Upper lobe of left lung (tissue), 6 donors: ENCODE measurements at regions not wholly inside any gene's neighbourhood (a gene's known extent, or its start where the extent isn't known, plus 50 kb on each side); places are given as distances from the start of the nearest gene placed in this dataset.

Source experiments
- ATAC-seq, 2 donors: fragments of 200-7000 bp; cut with Tn5 transposase; one replicate each; pipeline ENCODE4 v1.9.1; 2022; ENCODE audit warnings: mild to moderate bottlenecking in 2 of 2, moderate library complexity in 2 of 2; ENCODE audit not compliant: low FRiP score in 2 of 2
- DNase-seq, 2 donors: peaks; one replicate each; pipeline ENCODE4 v3.0.0-alpha.2; 2019 to 2020
- H3K27ac ChIP-seq, 4 donors: fragments of 200-600 bp; sonication (generic); one replicate each; pipeline ENCODE4 v1.5.1; 2016 to 2019
- H3K27me3 ChIP-seq, 4 donors: fragments of 200-600 bp; sonication (generic); one replicate each; pipeline ENCODE4 v1.5.1; 2017 to 2019
- H3K36me3 ChIP-seq, 4 donors: fragments of 200-600 bp; sonication (generic); one replicate each; pipeline ENCODE4 v1.5.1; 2016 to 2019
- H3K4me1 ChIP-seq, 4 donors: fragments of 200-600 bp; sonication (generic); one replicate each; pipeline ENCODE4 v1.5.1; 2018 to 2019
- H3K4me3 ChIP-seq, 4 donors: fragments of 200-600 bp; sonication (generic); one replicate each; pipeline ENCODE4 v1.5.1; 2017 to 2019; ENCODE audit warnings: mild to moderate bottlenecking in 2 of 4, moderate library complexity in 1 of 4
- H3K9me3 ChIP-seq, 4 donors: fragments of 200-600 bp; sonication (generic); one replicate each; pipeline ENCODE4 v1.5.1; 2018 to 2019
- EP300 ChIP-seq, 4 donors: sonication (generic); formaldehyde crosslinking; IDR thresholded peaks; one replicate each; pipeline ENCODE4 v1.5.1; 2017; ENCODE audit warnings: antibody characterized with exemption in 4 of 4, control low read depth in 2 of 4
- POLR2A ChIP-seq, 4 donors: fragments of 450-650 bp; IDR thresholded peaks; one replicate each; pipeline ENCODE4 v1.5.1; 2016 to 2017; ENCODE audit warnings: antibody characterized with exemption in 4 of 4, mild to moderate bottlenecking in 2 of 4
- POLR2AphosphoS5 ChIP-seq, 2 donors: sonication (generic); formaldehyde crosslinking; IDR thresholded peaks; one replicate each; pipeline ENCODE4 v1.5.1; 2017; ENCODE audit warnings: antibody characterized with exemption in 2 of 2
- WGBS, 2 donors: methylation state at CpG; one replicate each; pipeline ENCODE4 v1.1.5; 2017 to 2018; 5-methylcytosine and 5-hydroxymethylcytosine counted together
- TF ChIP-seq, protein P1 (sequence below), 6 experiments: fragments of 450-650 bp in 4 of 6; fragments of 200-600 bp in 2 of 6; sonication (generic) in 2 of 6; IDR thresholded peaks; one replicate each; pipeline ENCODE4 v1.5.1; 2016 to 2019; ENCODE audit warnings: antibody characterized with exemption in 6 of 6
- donor health status: DM: no; HTN: no; CAD: no; lungs with moderate emphysema.
- donor health status: DM: no; HTN: yes; CAD: no; lungs with severe emphysema.

DNA sequence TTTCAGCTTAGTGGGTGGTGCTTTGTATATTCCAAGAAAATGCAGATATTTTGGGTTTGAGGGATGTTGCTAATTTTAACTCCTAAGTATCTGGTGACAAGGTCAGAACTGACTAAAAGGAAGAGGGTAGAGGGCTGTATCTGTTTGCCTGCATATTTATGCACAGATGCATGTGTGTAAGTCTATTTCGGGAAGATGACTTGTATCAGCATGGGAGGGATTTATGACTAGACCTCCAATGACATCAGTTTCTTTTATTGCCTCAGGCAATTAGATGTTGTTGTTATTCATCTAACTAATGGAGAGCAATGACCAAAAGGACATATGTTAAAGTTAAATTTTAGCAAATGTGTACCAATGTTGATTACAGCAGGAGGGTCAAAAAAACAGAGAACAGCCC lies 734.3 kb downstream of the QKI start:
- no peaks in the 10 kb centered on the region for H3K36me3 ChIP-seq
- no peaks in the 10 kb centered on the region for H3K9me3 ChIP-seq
- H3K27ac ChIP-seq: no peak overlapping the region
- 80 to 100% methylated on average over 1 of the region's 1 CpG for WGBS, 2 donors
- no peaks in the 10 kb centered on the region for H3K27me3 ChIP-seq
- no peak overlapping the region for H3K4me3 ChIP-seq
- DNase-seq (no peak), ATAC-seq (no peak)
- TF ChIP-seq EP300 (IDR thresholded peaks at IDR 0.05) (no peak), POLR2A (IDR thresholded peaks at IDR 0.05) (no peak), POLR2AphosphoS5 (IDR thresholded peaks at IDR 0.05) (no peak)
- TF ChIP-seq, protein P1, sequence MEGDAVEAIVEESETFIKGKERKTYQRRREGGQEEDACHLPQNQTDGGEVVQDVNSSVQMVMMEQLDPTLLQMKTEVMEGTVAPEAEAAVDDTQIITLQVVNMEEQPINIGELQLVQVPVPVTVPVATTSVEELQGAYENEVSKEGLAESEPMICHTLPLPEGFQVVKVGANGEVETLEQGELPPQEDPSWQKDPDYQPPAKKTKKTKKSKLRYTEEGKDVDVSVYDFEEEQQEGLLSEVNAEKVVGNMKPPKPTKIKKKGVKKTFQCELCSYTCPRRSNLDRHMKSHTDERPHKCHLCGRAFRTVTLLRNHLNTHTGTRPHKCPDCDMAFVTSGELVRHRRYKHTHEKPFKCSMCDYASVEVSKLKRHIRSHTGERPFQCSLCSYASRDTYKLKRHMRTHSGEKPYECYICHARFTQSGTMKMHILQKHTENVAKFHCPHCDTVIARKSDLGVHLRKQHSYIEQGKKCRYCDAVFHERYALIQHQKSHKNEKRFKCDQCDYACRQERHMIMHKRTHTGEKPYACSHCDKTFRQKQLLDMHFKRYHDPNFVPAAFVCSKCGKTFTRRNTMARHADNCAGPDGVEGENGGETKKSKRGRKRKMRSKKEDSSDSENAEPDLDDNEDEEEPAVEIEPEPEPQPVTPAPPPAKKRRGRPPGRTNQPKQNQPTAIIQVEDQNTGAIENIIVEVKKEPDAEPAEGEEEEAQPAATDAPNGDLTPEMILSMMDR (IDR thresholded peaks at IDR 0.05): no peak
- peaks cover 0 to 6% (median 0%) of the 10 kb centered on the region in 4 donors for H3K4me1 ChIP-seq

DNA sequence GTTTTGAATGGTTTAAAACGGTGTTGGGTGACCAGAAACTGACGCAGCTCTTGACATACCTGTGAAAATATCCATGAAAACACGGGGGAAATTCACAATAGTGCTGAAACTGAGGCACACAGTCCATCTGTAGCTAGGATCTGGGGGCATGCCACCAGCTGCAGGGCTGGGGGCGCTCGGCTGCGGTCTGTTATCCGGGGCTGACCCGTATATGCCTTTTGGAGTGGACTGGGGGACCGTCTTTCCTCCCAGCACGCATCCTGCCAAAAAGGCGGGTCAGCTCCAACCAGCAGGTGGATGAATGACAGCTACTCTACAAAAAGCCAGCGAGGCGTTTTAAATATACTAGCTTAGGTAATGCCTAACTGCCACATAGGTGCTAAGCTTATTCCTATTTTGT lies 729.8 kb downstream of the QKI start:
- H3K4me1 ChIP-seq: no peaks in the 10 kb centered on the region
- ATAC-seq (no peak), DNase-seq (no peak)
- H3K4me3 ChIP-seq: no peak overlapping the region
- no peaks in the 10 kb centered on the region for H3K36me3 ChIP-seq
- H3K9me3 ChIP-seq: no peaks in the 10 kb centered on the region
- TF ChIP-seq POLR2A (IDR thresholded peaks at IDR 0.05) (no peak), EP300 (IDR thresholded peaks at IDR 0.05) (no peak), POLR2AphosphoS5 (IDR thresholded peaks at IDR 0.05) (no peak)
- TF ChIP-seq, protein P1 (IDR thresholded peaks at IDR 0.05): no peak
- no peaks in the 10 kb centered on the region for H3K27me3 ChIP-seq
- 93% methylated on average over 13 of the region's 13 CpGs for WGBS, 2 donors
- H3K27ac ChIP-seq: no peak overlapping the region

DNA sequence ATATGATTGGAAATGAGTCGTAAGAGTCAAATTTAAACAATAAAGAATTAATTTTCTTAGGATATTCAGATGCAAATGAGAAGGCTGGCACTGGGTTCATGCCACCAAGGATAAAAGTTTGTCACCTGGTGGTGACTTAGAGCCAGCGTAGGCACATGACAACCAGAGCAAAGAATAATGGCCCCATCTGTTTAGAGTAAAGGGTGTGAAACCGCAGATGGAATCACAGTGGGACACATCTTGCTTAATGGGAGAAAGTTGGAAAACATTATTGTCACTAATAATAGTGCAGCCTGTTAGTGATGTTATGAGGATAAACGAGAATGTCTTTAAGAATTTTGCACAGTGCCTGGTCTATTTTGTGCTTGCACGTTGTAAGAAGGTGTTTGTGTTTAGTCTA lies 727.8 kb downstream of the QKI start:
- H3K27ac ChIP-seq: no peak overlapping the region
- H3K27me3 ChIP-seq: no peaks in the 10 kb centered on the region
- no peaks in the 10 kb centered on the region for H3K4me1 ChIP-seq
- WGBS, 2 donors: 75 to 80% methylated on average over 5 of the region's 5 CpGs
- no peak for DNase-seq
- no peak overlapping the region for H3K4me3 ChIP-seq
- no peak for TF ChIP-seq POLR2A (IDR thresholded peaks at IDR 0.05)
- no peak for ATAC-seq
- no peaks in the 10 kb centered on the region for H3K36me3 ChIP-seq
- H3K9me3 ChIP-seq: no peaks in the 10 kb centered on the region

DNA sequence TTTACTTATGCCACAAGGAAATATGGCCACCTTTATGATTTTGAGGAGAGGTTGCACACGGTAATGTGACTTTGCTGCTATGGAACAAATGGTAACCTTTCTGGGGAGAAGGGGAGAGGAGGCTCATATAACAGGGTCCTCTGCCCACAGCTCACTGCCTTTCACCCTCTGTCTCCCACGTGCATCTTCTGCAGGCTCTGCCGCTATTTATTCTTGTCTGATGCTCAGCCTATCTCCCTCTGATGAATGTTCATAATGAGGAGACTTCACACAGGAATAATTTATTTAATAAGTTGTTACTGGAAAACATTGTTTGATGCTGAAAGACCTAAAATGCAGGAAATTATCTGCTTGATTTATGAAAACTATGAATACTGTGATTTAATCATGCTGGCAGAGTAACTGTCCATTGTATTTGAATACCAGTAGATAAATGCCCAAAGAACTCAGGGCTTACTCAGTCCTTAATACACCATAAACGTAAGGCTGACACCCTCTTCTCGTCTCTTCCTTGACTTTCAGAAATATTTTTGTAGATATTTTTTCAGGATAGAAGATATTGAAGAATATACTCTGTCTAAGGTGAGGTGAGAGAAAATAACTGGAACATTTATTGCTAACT lies 721.1 kb downstream of the QKI start:
- H3K36me3 ChIP-seq: no peaks in the 10 kb centered on the region
- 82 to 88% methylated on average over 5 of the region's 5 CpGs for WGBS, 2 donors
- no peak overlapping the region for H3K27ac ChIP-seq
- H3K4me3 ChIP-seq: no peak overlapping the region
- H3K4me1 ChIP-seq: no peaks in the 10 kb centered on the region
- no peaks in the 10 kb centered on the region for H3K27me3 ChIP-seq
- no peaks in the 10 kb centered on the region for H3K9me3 ChIP-seq
- DNase-seq (no peak), ATAC-seq (no peak)
- TF ChIP-seq, protein P1 (IDR thresholded peaks at IDR 0.05): no peak
- no peak for TF ChIP-seq EP300 (IDR thresholded peaks at IDR 0.05)
- no peak for TF ChIP-seq POLR2AphosphoS5 (IDR thresholded peaks at IDR 0.05)
- no peak for TF ChIP-seq POLR2A (IDR thresholded peaks at IDR 0.05)

DNA sequence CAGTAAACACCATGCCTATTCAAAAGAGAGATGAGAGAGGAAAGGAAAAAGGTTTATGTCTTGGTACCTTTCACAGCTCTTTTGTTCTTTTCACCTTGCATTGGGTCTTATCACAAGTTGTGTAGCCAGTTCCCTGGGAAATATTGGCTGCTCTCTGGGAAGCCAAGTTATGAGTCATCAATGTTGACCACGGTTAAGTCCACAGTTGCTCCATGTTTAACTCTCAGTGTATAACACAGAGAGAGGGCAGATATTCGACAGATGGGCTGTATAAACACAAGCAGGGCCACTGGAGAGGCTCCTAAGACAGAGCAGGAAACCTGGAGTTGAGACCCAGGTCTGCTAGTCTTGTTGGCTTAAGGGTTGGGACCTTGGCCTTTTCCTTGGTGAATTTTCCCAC lies 718.6 kb downstream of the QKI start:
- 49 to 51% methylated on average over 2 of the region's 2 CpGs for WGBS, 2 donors
- Histone ChIP-seq H3K4me1 (no peaks in the 10 kb centered on the region), H3K36me3 (no peaks in the 10 kb centered on the region), H3K9me3 (no peaks in the 10 kb centered on the region), H3K27me3 (no peaks in the 10 kb centered on the region), H3K27ac (no peak overlapping the region), H3K4me3 (no peak overlapping the region)
- ATAC-seq (no peak), DNase-seq (no peak)
- no peak for TF ChIP-seq POLR2AphosphoS5 (IDR thresholded peaks at IDR 0.05)

DNA sequence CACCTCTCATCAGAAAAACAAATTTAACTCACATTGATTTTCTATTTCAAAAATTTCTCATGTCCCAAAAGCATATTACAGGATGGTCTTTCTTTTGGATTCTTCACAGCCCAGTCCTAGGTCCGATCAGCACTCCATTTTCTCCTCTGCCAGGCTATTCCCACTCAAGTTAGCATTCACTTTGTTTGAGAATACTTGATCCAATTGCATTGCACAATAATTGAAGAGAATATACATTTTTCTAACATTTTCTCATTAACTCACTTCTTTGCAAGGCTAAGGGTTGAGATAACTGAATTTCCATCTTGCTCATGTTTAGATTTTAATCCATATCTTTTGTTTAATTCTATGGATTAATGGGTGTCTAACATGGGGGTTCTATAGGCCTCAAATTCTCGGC lies 716.1 kb downstream of the QKI start:
- ATAC-seq: no peak
- Histone ChIP-seq H3K27me3 (no peaks in the 10 kb centered on the region), H3K4me1 (no peaks in the 10 kb centered on the region), H3K27ac (no peak overlapping the region), H3K9me3 (no peaks in the 10 kb centered on the region), H3K36me3 (no peaks in the 10 kb centered on the region), H3K4me3 (no peak overlapping the region)
- DNase-seq: no peak
- TF ChIP-seq, protein P1 (IDR thresholded peaks at IDR 0.05): no peak
- no peak for TF ChIP-seq EP300 (IDR thresholded peaks at IDR 0.05)
- no peak for TF ChIP-seq POLR2AphosphoS5 (IDR thresholded peaks at IDR 0.05)
- no peak for TF ChIP-seq POLR2A (IDR thresholded peaks at IDR 0.05)
- WGBS, 2 donors: 73 to 86% methylated on average over 2 of the region's 2 CpGs
